Left lung (tissue), 4 donors: ENCODE measurements at regions not wholly inside any gene's neighbourhood (a gene's known extent, or its start where the extent isn't known, plus 50 kb on each side); places are given as distances from the start of the nearest gene placed in this dataset.

ENCODE experiments used
- ATAC-seq: fragments of 200-7000 bp; cut with Tn5 transposase; one replicate; pipeline ENCODE4 v1.9.1; 2020; ENCODE audit warnings: moderate library complexity
- DNase-seq, 4 donors: peaks; one replicate each; pipeline ENCODE4 v3.0.0-alpha.2; 2013 to 2020
- H3K27ac ChIP-seq, 2 donors: fragments of 200-600 bp; sonication (generic) in 1 of 2; one replicate each; pipeline versions ENCODE4 v1.5.0 to v1.8.0; 2020 to 2021
- H3K27me3 ChIP-seq, 2 donors: fragments of 200-600 bp; sonication (generic) in 1 of 2; one replicate each; pipeline versions ENCODE4 v1.5.0 to v1.8.0; 2020 to 2021
- H3K36me3 ChIP-seq, 2 donors: fragments of 200-600 bp; sonication (generic) in 1 of 2; one replicate each; pipeline versions ENCODE4 v1.5.0 to v1.8.0; 2020 to 2021
- H3K4me1 ChIP-seq, 2 donors: fragments of 200-600 bp; one replicate each; pipeline ENCODE4 v1.8.0; 2021
- H3K4me3 ChIP-seq, 2 donors: fragments of 200-600 bp; sonication (generic) in 1 of 2; one replicate each; pipeline versions ENCODE4 v1.5.0 to v1.8.0; 2020 to 2021; ENCODE audit warnings: mild to moderate bottlenecking in 1 of 2
- H3K9me3 ChIP-seq, 2 donors: fragments of 200-600 bp; sonication (generic) in 1 of 2; one replicate each; pipeline versions ENCODE4 v1.5.0 to v1.8.0; 2020 to 2021
- CTCF ChIP-seq, 2 donors: fragments of 200-600 bp; sonication (generic) in 1 of 2; IDR thresholded peaks; one replicate each; pipeline versions ENCODE4 v1.5.0 to v1.8.0; 2021; ENCODE audit warnings: antibody characterized with exemption in 2 of 2
- intact Hi-C, 2 donors: fragments of 100-400 bp; cut with DNase I; formaldehyde crosslinking; loops; one replicate each; pipeline versions ENCODE4 v1.11.2 to v1.14.2; 2022
- donor health status: DM: no; HTN: yes; CAD: no.
- donor health status: DM: no; HTN: no; CAD: no.

- no peak for DNase-seq
- intact Hi-C loops = no loop called here
- H3K27me3 ChIP-seq = no peaks in the 10 kb centered on the region
- TF ChIP-seq CTCF (IDR thresholded peaks at IDR 0.05) = no peak
- no peak for ATAC-seq
- no peak overlapping the region for H3K4me3 ChIP-seq
- H3K27ac ChIP-seq = no peak overlapping the region
- no peaks in the 10 kb centered on the region for H3K36me3 ChIP-seq
- peaks cover 0 to 5% of the 10 kb centered on the region in 2 donors for H3K9me3 ChIP-seq
- no peaks in the 10 kb centered on the region for H3K4me1 ChIP-seq
These were observed 251.6 kb upstream of the ARID1B start for GRCh38 chr6:156525541-156525940.

- intact Hi-C loops = no loop called here
- no peak for TF ChIP-seq CTCF (IDR thresholded peaks at IDR 0.05)
- no peaks in the 10 kb centered on the region for H3K36me3 ChIP-seq
- no peak overlapping the region for H3K4me3 ChIP-seq
- no peaks in the 10 kb centered on the region for H3K27me3 ChIP-seq
- peaks cover 0 to 19% of the 10 kb centered on the region in 2 donors for H3K9me3 ChIP-seq
- H3K4me1 ChIP-seq = no peaks in the 10 kb centered on the region
- ATAC-seq (no peak), DNase-seq (no peak)
- no peak overlapping the region for H3K27ac ChIP-seq
These were observed 257.2 kb upstream of the ARID1B start for GRCh38 chr6:156519940-156520339.

GRCh38 chr6:156517088-156517487, 260.1 kb upstream of the ARID1B start:
- Histone ChIP-seq H3K36me3 (no peaks in the 10 kb centered on the region), H3K27me3 (no peaks in the 10 kb centered on the region), H3K27ac (no peak overlapping the region), H3K4me3 (no peak overlapping the region), H3K9me3 (peaks cover 0 to 19% of the 10 kb centered on the region in 2 donors), H3K4me1 (no peaks in the 10 kb centered on the region)
- ATAC-seq (no peak), DNase-seq (peak in 2 of 4 donors; percentile 58 to 72)
- intact Hi-C loops = no loop called here
- TF ChIP-seq CTCF (IDR thresholded peaks at IDR 0.05) = no peak

- intact Hi-C loops = no loop called here
- H3K9me3 ChIP-seq = peaks cover 0 to 13% of the 10 kb centered on the region in 2 donors
- DNase-seq = no peak
These were observed 261.9 kb upstream of the ARID1B start for GRCh38 chr6:156515242-156515641.

GRCh38 chr6:156513504-156513903, 263.7 kb upstream of the ARID1B start:
- Histone ChIP-seq H3K36me3 (no peaks in the 10 kb centered on the region), H3K4me1 (no peaks in the 10 kb centered on the region), H3K4me3 (no peak overlapping the region), H3K27me3 (no peaks in the 10 kb centered on the region), H3K27ac (no peak overlapping the region), H3K9me3 (no peaks in the 10 kb centered on the region)
- ATAC-seq (no peak), DNase-seq (no peak)
- intact Hi-C loops = no loop called here
- TF ChIP-seq CTCF (IDR thresholded peaks at IDR 0.05) = no peak

More at GRCh38 chr6:156515242-156515641, 261.9 kb upstream of the ARID1B start:
- H3K36me3 ChIP-seq = no peaks in the 10 kb centered on the region
- H3K27ac ChIP-seq = no peak overlapping the region
- TF ChIP-seq CTCF (IDR thresholded peaks at IDR 0.05) = no peak
- H3K27me3 ChIP-seq = no peaks in the 10 kb centered on the region
- no peak overlapping the region for H3K4me3 ChIP-seq
- no peaks in the 10 kb centered on the region for H3K4me1 ChIP-seq
- no peak for ATAC-seq
